ENCODE measurements at regions not wholly inside any gene's neighbourhood (a gene's known extent, or its start where the extent isn't known, plus 50 kb on each side); places are given as distances from the start of the nearest gene placed in this dataset.
A peak's percentile ranks its signal among the peaks of the same experiment; 100 is the strongest.

DNA sequence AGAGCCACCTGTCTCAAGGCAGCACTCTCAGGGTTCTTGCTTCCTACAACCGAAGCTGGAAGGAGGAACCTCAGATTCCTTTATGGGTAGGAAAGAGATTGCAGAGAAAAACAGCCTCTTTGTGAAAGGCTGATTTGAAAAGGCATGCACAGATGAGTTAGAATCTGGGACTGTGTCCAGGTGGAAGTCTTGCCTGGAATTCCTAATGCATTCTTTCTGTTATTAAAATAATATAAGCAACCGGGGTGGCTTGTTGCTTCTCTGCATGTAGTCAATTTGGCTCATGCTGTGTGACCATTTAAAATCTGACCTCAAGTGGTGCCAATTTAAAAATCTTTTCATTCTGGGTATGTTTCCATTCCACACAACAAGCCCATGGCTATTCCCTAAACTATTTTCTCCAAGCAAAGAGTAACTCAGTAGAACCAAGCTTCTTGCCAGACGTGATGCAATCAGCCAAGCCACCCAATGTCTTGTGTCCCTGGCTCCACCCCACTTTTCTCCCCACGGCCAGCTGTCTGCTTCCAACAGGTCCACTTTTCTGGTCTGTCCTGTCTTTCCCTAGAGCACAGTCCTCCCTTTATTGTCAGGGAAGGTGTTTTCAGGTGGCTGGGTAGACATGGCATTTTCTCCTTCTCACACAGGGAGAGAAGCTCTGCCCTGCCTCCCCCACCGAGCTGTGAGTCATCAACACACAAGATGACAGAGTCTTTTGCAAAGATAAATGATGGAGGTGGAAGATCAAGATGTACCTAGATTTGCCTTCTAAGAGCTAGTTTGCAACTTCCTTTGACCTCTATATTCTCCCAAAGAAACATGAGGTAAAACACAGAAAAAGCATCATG lies 394.3 kb downstream of the FOXO1 start:
- Histone ChIP-seq H3K4me1 (ENCODE audit: insufficient read depth, low read length, poor library complexity, severe bottlenecking) (peaks cover 28% of the 10 kb centered on the region), H3K9me2 (ENCODE audit: insufficient read depth, low read length) (no peaks in the 10 kb centered on the region), H3K27ac (ENCODE audit: low read depth, low read length, poor library complexity, severe bottlenecking) (no peak overlapping the region), H3K36me3 (ENCODE audit: insufficient read depth, low read length) (no peaks in the 10 kb centered on the region), H3K4me2 (ENCODE audit: low read length) (peak overlapping the region; percentile 30; the same call in 1 of the 2 replicates), H4K20me1 (ENCODE audit: insufficient read depth, low read length) (no peaks in the 10 kb centered on the region), H3K79me2 (ENCODE audit: insufficient read depth, low read depth, low read length) (no peaks in the 10 kb centered on the region), H3K4me3 (ENCODE audit: low read depth, low read length, poor library complexity, severe bottlenecking) (no peak overlapping the region), H2AFZ (ENCODE audit: low read length) (peak overlapping the region; percentile 75; the same call in 1 of the 2 replicates), H3K9me3 (ENCODE audit: low read length) (no peaks in the 10 kb centered on the region)
- DNase-seq (ENCODE audit: low spot score), result no peak
- no peak for TF ChIP-seq EZH2phosphoT487 (IDR thresholded peaks at IDR 0.05; ENCODE audit: borderline replicate concordance, low read depth, low read length)
- TF ChIP-seq, protein P1, sequence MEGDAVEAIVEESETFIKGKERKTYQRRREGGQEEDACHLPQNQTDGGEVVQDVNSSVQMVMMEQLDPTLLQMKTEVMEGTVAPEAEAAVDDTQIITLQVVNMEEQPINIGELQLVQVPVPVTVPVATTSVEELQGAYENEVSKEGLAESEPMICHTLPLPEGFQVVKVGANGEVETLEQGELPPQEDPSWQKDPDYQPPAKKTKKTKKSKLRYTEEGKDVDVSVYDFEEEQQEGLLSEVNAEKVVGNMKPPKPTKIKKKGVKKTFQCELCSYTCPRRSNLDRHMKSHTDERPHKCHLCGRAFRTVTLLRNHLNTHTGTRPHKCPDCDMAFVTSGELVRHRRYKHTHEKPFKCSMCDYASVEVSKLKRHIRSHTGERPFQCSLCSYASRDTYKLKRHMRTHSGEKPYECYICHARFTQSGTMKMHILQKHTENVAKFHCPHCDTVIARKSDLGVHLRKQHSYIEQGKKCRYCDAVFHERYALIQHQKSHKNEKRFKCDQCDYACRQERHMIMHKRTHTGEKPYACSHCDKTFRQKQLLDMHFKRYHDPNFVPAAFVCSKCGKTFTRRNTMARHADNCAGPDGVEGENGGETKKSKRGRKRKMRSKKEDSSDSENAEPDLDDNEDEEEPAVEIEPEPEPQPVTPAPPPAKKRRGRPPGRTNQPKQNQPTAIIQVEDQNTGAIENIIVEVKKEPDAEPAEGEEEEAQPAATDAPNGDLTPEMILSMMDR (conservative IDR thresholded peaks at IDR 0.05; ENCODE audit: low read length), result no peak
- no TSS peak for BruUV-seq (replicated peaks)
- intact Hi-C loops (cut with micrococcal nuclease; ENCODE audit: unreplicated experiment), result no loop called here
- ChIA-PET POLR2A (interaction anchor here (0.5 to 1.3 kb wide), 5 partner anchors 11 to 398 kb away, joined by 3 read pairs; no protein-coding TSS in a partner anchor), CTCF (ENCODE audit: unreplicated experiment) (no interaction called here)

GRCh38 chr13:40272776-40273139 lies 393.7 kb downstream of the FOXO1 start:
- no peak overlapping the region for H3K4me2 ChIP-seq (ENCODE audit: low read length)
- no peak for DNase-seq (ENCODE audit: low spot score)
- BruUV-seq (replicated peaks), result no TSS peak
- no peak overlapping the region for H3K27ac ChIP-seq (ENCODE audit: low read depth, low read length, poor library complexity, severe bottlenecking)
- H3K9me2 ChIP-seq (ENCODE audit: insufficient read depth, low read length), result no peaks in the 10 kb centered on the region
- H2AFZ ChIP-seq (ENCODE audit: low read length), result no peak overlapping the region
- ChIA-PET CTCF (ENCODE audit: unreplicated experiment) (no interaction called here), POLR2A (interaction anchor here (0.5 to 1.3 kb wide), 7 partner anchors 11 to 235 kb away, joined by 3 read pairs; no protein-coding TSS in a partner anchor)
- peaks cover 28% of the 10 kb centered on the region for H3K4me1 ChIP-seq (ENCODE audit: insufficient read depth, low read length, poor library complexity, severe bottlenecking)
- no peaks in the 10 kb centered on the region for H4K20me1 ChIP-seq (ENCODE audit: insufficient read depth, low read length)
- TF ChIP-seq, protein P1 (conservative IDR thresholded peaks at IDR 0.05; ENCODE audit: low read length), result no peak
- no peak for TF ChIP-seq EZH2phosphoT487 (IDR thresholded peaks at IDR 0.05; ENCODE audit: borderline replicate concordance, low read depth, low read length)
- intact Hi-C loops (cut with micrococcal nuclease; ENCODE audit: unreplicated experiment), result no loop called here
- H3K79me2 ChIP-seq (ENCODE audit: insufficient read depth, low read depth, low read length), result no peaks in the 10 kb centered on the region
- H3K36me3 ChIP-seq (ENCODE audit: insufficient read depth, low read length), result no peaks in the 10 kb centered on the region
- H3K4me3 ChIP-seq (ENCODE audit: low read depth, low read length, poor library complexity, severe bottlenecking), result no peak overlapping the region
- no peaks in the 10 kb centered on the region for H3K9me3 ChIP-seq (ENCODE audit: low read length)
